Inflammatory macrophage treated with lipopolysaccharide for 4 hours (primary cell): ENCODE measurements at regions not wholly inside any gene's neighbourhood (a gene's known extent, or its start where the extent isn't known, plus 50 kb on each side); places are given as distances from the start of the nearest gene placed in this dataset.
A peak's percentile ranks its signal among the peaks of the same experiment; 100 is the strongest.

Experiments
- DNase-seq: peaks from one replicate; pipeline ENCODE4 v3.0.0-alpha.2; 2020

- no peak for DNase-seq
Observed at GRCh38 chr4:53682908-53683307, 91.6 kb upstream of the LNX1 start.

- DNase-seq = no peak
Observed at GRCh38 chr4:53682196-53682595, 90.9 kb upstream of the LNX1 start.

DNA sequence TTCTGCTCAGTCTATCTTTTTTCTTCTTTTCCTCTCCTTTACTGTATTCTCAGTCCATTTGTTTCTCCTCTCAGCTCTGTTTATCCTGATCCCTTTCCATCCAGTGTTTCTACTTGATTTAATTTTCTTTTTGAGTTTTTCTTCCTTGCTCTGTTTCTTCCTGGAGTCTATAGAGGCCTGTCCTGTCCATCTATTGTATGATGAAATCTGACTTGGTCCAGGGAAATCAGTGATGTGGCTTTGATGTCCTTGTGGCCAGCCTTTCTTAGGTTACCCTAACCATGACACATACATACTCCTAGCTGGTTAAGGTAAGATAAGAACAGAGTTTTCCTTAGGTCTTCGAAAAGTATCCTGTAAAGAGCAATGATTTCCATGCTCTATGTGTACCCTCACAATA lies 89.3 kb upstream of the LNX1 start:
- no peak for DNase-seq

GRCh38 chr4:53680168-53680567 lies 88.9 kb upstream of the LNX1 start:
- no peak for DNase-seq

DNA sequence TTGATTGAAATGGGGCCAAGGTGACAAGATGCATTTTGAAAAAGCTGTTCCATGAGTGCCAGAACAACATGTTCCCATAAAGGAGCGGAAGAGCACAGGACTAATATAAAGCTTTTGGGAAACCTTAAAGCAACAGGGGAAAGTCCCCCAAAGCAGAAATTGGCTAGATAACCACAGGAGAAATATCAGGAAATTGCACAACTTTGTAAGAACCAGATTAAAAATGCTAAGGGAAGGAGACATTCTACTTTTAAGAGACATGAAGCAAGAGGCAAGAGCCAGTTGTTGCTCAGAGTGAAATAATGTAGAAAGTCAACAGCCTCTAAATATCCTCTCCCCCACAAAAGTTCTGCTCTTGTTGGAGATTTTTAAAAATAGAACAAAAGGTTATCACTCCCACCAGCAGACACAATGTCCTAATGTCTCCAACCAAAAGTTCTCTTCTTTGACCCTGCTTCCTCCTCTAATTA lies 85.2 kb upstream of the LNX1 start:
- DNase-seq = peak; percentile 80

DNA sequence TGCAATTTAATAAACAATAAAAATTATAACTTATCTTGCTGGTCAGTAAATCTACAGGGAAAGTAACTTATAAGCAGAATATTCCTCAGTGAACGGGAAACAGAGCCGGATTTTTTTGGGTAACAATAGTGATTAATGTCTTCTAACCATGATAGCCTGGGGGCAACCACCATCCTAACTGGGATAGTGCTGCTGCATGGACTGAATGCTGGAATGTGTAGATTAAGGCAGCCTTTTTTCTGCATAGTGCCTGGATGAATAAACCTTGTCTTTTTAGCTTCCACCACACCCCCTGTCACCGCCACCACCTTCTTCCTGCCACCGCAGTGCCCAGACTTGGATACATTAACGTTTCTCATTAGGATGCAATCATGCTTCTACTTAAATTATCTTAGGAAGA lies 83.6 kb upstream of the LNX1 start:
- no peak for DNase-seq

- DNase-seq = no peak
Observed at GRCh38 chr4:53672873-53673272, 81.6 kb upstream of the LNX1 start.

DNA sequence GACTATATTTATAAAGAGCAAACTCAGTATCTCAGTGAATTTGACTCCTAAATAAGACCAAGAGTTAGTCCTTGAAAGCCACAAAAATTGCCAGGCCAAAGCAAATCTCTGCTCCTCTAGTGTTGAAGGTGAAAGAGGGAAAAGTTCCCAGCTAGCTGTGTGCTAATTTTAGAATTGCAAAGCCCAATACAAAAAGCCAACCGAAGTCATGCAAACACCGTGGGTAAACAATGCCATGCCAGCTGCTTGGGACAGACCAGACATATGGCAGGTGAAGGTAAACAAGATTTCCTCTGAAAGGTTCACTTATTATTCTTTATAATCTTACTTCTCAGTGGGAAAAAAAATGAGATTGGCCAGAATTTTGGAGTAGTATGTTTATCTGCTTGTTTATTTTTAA lies 80.5 kb upstream of the LNX1 start:
- no peak for DNase-seq

DNA sequence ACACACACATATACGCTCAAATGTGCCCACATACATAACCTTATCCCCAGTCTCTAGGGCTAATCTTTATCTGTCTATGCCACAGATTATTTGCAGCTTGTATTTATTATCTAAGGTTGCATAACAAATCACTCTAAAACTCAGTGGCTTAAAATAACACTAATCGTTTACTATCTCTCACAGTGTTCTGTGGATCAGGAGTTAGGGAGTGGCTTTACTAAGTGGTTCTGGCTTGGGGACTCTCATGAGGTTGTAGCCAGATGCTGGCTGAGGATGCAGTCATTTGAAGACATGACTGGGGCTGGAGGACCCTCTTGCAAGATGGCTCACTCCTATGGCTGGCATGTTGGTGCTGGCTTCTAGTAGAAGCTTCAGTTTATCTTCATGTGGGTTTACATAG lies 68.5 kb upstream of the LNX1 start:
- no peak for DNase-seq

GRCh38 chr4:53659112-53659511 lies 67.8 kb upstream of the LNX1 start:
- DNase-seq = no peak

DNA sequence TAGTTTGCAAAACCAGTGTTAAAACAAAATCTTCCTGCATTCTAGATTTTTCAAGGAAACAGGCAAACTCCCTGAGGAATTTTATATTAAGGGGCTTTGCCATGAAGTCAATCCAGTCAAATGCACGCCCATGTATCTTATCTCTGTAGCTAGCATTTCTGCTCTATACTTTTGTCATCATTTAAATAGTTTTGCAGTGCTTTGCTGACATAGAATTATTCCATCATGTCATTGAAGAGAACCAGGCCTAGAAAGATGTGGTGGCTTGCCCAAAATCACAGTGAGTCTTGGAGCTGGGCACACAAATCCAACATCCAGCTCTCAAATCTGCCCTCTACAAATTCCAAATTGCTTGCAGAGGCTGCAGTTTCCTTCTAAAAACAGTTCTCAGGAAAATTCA lies 66.7 kb upstream of the LNX1 start:
- no peak for DNase-seq

GRCh38 chr4:53656421-53656981 lies 65.2 kb upstream of the LNX1 start:
- peak; percentile 5 for DNase-seq

DNA sequence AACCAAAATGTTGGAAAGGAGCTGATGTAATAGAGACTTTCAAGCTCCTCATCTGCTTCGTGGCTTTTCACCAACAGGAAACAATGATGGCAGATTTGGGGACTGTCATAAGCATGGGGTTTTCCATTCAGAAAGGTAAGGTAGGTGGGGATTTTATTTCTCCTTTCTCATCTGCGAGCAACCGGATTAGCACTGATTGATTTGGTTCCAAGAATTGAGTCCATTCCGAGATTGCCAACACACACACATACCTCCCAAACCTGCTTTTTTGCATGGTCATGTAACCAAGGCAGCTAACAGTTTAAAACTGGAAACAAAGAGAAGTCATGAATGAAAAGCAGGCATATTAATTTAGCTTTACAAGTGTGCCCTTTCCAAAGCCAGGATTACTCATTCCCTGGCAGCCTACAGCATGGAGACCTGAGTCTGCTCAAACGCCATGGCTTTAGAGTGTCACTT lies 63.0 kb upstream of the LNX1 start:
- DNase-seq = no peak

DNA sequence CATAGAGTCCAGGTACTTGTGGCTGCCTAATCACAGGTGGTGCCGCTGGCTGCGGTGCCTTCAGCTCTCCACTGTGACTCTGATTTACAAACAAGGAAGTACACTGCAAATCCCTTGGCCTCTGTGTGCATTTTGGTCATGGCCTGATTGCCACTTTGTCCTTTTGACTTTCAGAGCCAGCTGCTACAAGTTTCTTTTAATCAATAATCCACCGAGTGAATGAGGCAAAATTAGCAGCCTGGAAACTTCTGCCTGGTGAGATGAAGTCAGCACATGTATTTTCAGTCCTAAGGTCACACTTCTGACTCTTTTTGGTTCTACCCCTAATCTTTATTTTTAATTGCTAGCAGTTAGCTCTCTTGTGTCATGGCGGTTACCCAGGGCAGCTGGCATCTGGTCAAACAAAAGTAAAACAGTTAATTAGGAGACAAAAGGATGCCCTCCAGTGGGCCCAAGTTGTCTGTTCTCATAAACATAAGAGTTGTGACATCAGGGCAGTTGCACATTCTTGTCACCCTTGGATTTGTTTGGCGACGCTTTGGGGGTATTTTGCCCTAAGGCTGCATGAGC lies 62.3 kb upstream of the LNX1 start:
- DNase-seq = no peak

DNA sequence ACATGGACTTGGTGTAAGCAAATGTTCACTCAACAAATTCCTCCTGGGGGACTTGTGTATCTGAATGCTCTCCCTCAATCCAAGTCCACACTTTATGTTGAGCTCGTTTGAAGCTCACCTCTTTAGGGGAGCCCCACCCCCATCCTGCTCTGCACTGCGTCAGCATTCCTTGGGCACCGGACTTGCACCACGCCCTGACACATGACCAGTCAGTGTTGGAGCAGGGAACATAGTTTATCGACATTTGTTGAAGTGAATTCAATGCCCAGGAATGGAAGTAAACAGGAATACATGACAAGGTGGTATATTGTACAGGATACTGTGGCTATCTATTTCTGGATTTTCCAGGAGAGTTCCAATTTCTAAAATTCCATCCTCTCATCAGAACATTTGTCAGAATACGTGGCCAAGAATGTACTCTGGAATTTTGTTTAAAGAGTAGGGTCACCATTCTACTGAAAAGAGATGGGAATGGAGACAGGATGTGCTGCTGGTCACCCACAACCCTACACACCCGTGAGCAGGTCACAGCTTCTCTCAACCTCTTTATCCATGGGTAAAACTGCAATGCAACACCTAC lies 60.0 kb upstream of the LNX1 start:
- no peak for DNase-seq

DNA sequence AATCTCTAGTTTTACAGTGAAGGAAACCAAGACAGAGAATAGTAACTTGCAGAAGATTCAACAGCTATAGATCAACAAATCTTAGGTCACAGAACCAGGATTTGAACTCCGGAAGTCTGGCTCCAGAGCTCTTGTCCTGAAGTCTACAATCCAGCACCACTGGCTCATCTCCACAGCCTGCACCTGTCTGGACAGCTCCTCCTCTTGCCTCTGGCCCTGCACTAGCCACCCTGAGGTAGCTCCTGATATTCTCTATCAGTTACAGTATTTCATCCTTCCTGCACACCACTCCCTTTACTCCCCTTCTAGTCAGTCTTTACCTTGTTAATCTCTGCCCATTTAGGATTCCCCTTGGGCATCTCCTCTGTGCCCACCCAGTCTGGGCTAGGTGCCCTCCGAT lies 58.1 kb upstream of the LNX1 start:
- no peak for DNase-seq

DNA sequence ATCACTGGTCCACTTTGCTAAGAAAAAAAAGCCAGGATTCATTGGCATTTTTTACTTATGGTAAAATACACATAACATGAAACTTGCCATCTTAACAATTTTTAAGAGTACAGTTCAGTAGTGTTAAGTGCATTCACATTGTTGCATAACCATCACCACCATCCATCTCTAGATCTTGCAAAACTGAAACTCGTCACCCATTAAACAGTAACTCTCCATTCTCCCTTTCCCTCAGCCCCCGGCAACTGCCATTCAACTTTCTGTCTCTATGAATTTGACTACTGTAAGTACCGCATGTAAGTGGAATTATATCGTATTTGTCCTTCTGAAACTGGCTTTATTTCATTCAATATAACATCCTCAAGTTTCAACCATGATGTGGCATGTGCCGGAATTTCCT lies 56.3 kb upstream of the LNX1 start:
- DNase-seq = no peak

DNA sequence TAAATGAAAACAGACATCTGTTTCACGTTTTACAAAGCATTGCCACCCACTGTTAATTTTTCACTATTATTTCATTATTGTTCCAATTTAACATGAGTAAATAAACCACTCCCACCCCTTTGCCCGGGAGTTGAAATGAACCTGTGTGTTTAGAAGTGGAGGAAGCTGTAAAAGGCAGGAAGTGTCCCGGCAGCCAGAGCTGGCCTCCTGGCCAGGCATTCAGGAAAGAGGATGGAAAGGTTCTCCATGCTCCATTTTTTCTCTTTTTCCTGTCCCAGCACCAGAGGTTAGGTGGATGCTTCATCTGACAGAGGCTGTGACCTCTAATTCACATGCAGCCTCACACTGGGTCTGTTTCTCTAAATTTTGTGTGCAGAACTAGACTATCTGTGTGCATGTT lies 55.5 kb upstream of the LNX1 start:
- no peak for DNase-seq

DNA sequence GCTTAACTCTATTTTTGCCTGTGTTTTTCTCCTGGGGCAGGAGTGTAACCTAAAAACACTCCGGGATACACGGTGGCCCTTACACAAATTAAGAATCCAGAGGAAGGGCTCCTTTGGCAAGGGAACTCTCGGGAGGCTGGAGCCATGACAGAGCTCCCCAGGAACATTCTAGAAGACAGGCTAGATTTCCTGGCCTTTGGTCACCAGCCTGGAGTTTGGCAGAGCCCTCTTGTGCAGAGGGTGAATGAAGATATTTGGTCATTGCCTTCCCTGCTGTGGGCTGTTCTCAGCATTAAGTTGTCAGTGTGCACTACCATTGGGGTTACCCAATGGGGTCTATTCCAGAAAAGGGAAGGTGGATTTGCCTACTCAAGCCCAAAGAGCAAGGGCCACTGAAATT lies 53.8 kb upstream of the LNX1 start:
- DNase-seq = no peak

- DNase-seq = peak; percentile 12
Observed at GRCh38 chr4:53644607-53645006, 53.3 kb upstream of the LNX1 start.
